ENCODE measurements at regions not wholly inside any gene's neighbourhood (a gene's known extent, or its start where the extent isn't known, plus 50 kb on each side); places are given as distances from the start of the nearest gene placed in this dataset.

GRCh38 chr22:45094081-45094720, 69.5 kb upstream of the NUP50 start:
- TF ChIP-seq POLR2A (IDR thresholded peaks at IDR 0.05) (no peak), CTCF (IDR thresholded peaks at IDR 0.05) (no peak)
- H3K27me3 ChIP-seq = no peaks in the 10 kb centered on the region
- H3K9me3 ChIP-seq = no peaks in the 10 kb centered on the region
- H3K4me3 ChIP-seq = no peak overlapping the region
- H3K27ac ChIP-seq = no peak overlapping the region
- intact Hi-C loops (cut with DNase I; ENCODE audit: low total_unique reads) = no loop called here
- H3K36me3 ChIP-seq = no peaks in the 10 kb centered on the region
- H3K4me1 ChIP-seq = no peaks in the 10 kb centered on the region
- DNase-seq = no peak

- Histone ChIP-seq H3K9me3 (no peaks in the 10 kb centered on the region), H3K27me3 (no peaks in the 10 kb centered on the region), H3K27ac (no peak overlapping the region), H3K4me1 (no peaks in the 10 kb centered on the region), H3K4me3 (no peak overlapping the region), H3K36me3 (no peaks in the 10 kb centered on the region)
- intact Hi-C loops (cut with DNase I; ENCODE audit: low total_unique reads) = no loop called here
- TF ChIP-seq POLR2A (IDR thresholded peaks at IDR 0.05) (no peak), CTCF (IDR thresholded peaks at IDR 0.05) (no peak)
- DNase-seq = no peak
Observed at GRCh38 chr22:45094825-45095224, 68.9 kb upstream of the NUP50 start.

- DNase-seq = peak; percentile 25 to 34
- TF ChIP-seq POLR2A (IDR thresholded peaks at IDR 0.05) (no peak), CTCF (IDR thresholded peaks at IDR 0.05) (peak; percentile 64 to 74 (median 68))
- Histone ChIP-seq H3K36me3 (no peaks in the 10 kb centered on the region), H3K9me3 (no peaks in the 10 kb centered on the region), H3K4me1 (no peaks in the 10 kb centered on the region), H3K4me3 (no peak overlapping the region), H3K27ac (no peak overlapping the region), H3K27me3 (no peaks in the 10 kb centered on the region)
- intact Hi-C loops (cut with DNase I; ENCODE audit: low total_unique reads) = no loop called here
Observed at GRCh38 chr22:45096256-45096907, 67.3 kb upstream of the NUP50 start.

GRCh38 chr22:45097061-45097460, 66.7 kb upstream of the NUP50 start:
- Histone ChIP-seq H3K36me3 (no peaks in the 10 kb centered on the region), H3K9me3 (no peaks in the 10 kb centered on the region), H3K27ac (no peak overlapping the region), H3K27me3 (no peaks in the 10 kb centered on the region), H3K4me1 (no peaks in the 10 kb centered on the region), H3K4me3 (no peak overlapping the region)
- TF ChIP-seq CTCF (IDR thresholded peaks at IDR 0.05) (no peak), POLR2A (IDR thresholded peaks at IDR 0.05) (no peak)
- intact Hi-C loops (cut with DNase I; ENCODE audit: low total_unique reads) = no loop called here
- no peak for DNase-seq

- DNase-seq = no peak
- intact Hi-C loops (cut with DNase I; ENCODE audit: low total_unique reads) = no loop called here
- TF ChIP-seq POLR2A (IDR thresholded peaks at IDR 0.05) = no peak
- no peak for TF ChIP-seq CTCF (IDR thresholded peaks at IDR 0.05)
- Histone ChIP-seq H3K36me3 (no peaks in the 10 kb centered on the region), H3K4me3 (no peak overlapping the region), H3K27me3 (no peaks in the 10 kb centered on the region), H3K4me1 (no peaks in the 10 kb centered on the region), H3K9me3 (no peaks in the 10 kb centered on the region), H3K27ac (no peak overlapping the region)
Observed at GRCh38 chr22:45098056-45098455, 65.7 kb upstream of the NUP50 start.

Data from uterus (tissue), 3 donors.